GM19452 (cell line): ENCODE measurements at regions not wholly inside any gene's neighbourhood (a gene's known extent, or its start where the extent isn't known, plus 50 kb on each side); places are given as distances from the start of the nearest gene placed in this dataset.
A peak's percentile ranks its signal among the peaks of the same experiment; 100 is the strongest.

Experiments used
- ATAC-seq: cut with Tn5 transposase; IDR thresholded peaks from one replicate; pipeline ENCODE4 v1.9.1; 2021; ENCODE audit not compliant: unreplicated experiment

GRCh38 chr16:79873825-79874224 is 273.3 kb upstream of the MAF start:
- no peak for ATAC-seq

DNA sequence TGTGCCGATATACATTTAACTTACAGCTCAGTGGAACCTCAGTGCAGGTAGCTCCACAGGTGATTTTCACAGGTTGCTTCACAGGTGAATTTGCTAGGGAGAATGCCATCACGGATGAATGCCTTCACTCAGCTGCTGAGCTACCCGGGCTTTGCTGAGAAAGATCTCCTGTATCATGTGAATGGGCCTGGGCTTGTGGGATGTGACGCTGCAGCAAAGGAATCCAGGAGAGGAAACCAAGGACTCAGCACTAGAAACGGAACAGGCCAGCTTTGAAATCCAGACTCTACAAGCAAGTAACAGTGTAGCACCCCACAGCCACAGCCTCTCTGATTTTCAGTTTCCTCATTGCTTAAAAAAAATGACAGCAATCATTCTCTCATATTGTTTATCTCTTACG is 271.4 kb upstream of the MAF start:
- ATAC-seq, result no peak

DNA sequence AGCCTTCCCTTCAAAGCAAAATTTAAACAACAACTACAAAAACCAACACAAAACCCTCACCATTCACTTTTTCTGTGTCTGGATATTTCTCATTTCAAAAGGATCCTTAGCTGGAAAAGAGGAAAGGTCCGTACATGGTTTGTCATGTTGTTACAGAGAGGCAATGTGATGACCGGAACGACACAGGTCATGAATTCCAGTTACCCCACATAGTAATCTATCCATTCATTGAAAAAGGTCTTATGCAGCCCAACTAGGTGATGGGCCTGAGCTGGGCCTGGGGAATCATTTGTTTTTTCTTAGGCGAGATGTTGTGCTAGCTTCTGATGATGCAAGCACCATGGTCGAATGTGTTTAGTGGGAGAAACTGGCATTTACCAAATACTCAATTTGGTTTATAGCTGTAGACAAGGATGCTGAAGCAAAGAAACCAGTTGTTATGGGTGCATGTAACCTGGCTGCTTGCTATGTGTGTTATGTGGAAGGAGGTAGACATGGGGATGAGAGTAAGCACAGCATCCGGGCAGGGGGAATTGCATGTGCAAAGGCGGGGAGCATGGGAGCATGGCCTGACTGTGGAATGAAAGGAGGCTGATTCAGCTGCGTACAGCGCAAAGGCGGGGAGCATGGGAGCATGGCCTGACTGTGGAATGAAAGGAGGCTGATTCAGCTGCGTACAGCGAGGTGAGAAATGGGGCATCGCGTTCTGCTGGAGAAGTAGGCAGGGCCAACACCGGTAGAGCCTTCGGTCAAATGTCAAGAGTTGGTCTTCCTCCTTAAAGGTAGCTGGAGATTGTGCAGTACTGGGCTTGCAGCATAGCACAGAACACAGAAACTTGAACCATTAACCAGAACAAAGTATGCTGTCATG is 269.7 kb upstream of the MAF start:
- no peak for ATAC-seq

DNA sequence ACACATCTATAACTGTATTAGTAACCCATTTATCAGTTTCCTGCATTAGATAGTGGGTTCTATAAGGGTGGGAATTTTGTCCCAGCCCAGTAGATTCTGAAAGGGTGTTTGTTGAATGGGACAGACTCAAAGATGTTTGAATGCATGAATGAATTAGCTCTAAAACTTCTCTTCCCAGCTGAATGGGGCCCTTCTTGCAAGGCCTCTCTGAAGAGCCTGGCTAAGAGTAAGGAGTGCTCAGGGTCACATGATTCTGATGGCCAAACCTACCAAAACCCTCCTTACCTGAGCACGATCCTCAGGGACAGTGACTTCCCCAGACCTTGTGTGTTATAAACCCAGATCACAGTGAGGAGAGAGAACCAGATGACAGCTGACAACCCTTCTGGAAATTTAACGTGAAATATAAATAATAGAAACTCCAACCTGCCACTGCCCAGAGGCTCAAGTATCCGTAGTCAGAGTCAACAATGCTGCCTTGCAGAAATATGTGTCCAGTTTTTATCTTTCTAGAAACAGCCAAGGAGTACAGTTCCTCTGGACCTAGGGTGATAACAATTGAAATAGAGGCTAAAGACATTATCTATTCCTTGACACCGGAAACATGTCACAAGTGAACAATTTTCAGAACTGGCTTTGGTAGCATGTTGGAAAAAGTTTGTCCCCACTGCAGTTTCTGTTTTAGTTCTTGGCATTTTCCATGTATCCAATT is 268.9 kb upstream of the MAF start:
- no peak for ATAC-seq

- ATAC-seq, result no peak
Observed at GRCh38 chr16:79868841-79869240, 268.3 kb upstream of the MAF start.

GRCh38 chr16:79867425-79867997 is 267.0 kb upstream of the MAF start:
- ATAC-seq, result no peak

- no peak for ATAC-seq
Observed at GRCh38 chr16:79865918-79866317, 265.4 kb upstream of the MAF start.

GRCh38 chr16:79864781-79865391 is 264.3 kb upstream of the MAF start:
- no peak for ATAC-seq

- ATAC-seq, result no peak
Observed at GRCh38 chr16:79864032-79864780, 263.7 kb upstream of the MAF start.

- no peak for ATAC-seq
Observed at GRCh38 chr16:79863128-79864031, 262.8 kb upstream of the MAF start.

GRCh38 chr16:79862601-79863000 is 262.1 kb upstream of the MAF start:
- ATAC-seq, result no peak

DNA sequence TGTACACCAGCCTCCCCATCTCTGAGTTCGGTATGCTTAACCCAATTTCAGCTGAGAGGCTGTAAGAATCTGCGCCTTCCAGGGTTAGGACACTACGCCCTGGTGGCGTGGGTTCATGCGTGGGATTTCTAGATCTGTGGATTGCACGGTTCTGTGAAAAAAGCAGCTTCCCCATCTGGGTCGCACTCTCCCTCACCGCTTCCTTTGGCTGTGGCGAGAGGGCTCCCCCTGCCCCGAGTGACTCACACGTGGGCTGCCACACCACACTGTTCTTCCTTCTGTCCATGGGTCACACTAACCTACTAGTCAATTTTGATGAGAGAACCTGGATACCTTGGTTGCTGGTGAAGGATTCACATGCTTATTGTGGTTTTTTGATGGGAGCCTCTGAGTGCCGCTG is 256.0 kb upstream of the MAF start:
- no peak for ATAC-seq

DNA sequence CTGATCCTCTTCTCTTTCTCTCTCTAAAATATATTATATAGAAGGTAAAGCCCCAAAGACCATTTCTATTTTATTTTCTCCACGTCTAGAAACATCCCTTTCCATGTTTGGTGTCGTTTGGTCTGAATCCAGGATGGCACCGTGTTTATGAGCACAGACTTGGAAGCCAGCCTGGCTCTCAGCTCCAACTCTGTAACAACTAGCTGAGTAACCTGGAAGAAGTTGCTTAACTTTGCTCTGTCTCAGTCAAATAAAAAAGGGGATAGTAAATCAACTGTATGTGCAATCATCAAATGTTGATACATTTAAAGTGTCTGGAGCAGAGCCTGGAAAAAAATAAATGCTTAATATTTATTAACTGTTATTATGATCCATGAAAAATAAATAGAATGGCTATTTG is 249.8 kb upstream of the MAF start:
- no peak for ATAC-seq

DNA sequence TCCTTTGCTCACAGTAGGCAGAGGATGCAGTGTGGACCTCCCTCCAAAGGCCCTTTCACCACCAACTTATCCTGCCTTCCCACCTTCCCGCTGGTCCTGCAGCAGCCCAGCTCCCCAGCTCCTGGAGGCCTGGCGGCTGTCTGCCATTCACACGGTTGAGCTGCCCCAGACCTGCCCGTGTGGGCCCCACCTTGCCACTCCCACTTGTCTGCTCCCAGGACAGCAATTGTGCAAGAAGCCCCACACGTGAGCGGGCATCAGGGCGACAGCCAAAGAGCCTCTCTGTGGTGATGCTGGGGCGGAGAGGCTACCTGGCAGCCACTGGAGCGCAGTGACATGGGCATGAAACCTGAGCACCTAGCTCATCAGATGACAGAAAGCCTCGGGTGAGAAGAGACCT is 248.6 kb upstream of the MAF start:
- ATAC-seq, result no peak

DNA sequence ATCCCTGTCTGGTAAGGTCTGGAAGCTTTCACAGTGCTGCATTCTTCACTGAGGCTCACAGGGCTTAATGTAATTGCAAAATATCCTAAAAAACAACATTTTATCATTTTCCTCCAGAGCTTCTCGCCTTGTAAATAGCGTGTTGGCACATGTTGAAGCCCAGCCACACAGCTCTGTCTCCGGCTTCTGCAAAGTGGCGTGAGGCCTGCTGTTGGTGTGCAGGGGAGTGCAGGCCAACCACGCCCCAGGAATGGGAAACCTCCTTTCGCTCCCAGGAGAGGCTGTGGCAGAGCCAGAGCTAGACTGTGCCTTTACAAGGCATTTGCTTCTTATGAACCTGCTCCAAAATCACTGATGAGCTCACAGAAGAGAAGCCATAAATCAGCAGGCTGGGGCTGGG is 248.2 kb upstream of the MAF start:
- ATAC-seq, result no peak

DNA sequence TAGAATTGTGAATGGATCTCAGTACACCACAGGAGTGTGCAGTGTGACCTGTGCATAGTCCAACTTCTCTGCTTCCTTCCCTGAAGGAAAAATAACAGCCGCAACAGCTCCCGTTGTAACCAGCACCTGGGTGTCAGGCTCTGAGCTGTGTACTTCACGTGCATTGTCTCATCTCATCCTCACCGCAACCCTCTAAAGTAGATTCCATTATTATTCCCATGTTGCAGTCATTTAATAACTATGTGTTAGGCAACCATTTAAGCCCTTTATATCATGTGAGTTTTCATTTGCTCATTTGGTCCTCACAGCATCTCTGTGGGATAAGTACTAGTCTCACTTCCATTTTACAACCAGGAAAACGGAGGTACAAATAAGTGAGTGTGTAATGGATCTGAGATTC is 247.0 kb upstream of the MAF start:
- no peak for ATAC-seq

DNA sequence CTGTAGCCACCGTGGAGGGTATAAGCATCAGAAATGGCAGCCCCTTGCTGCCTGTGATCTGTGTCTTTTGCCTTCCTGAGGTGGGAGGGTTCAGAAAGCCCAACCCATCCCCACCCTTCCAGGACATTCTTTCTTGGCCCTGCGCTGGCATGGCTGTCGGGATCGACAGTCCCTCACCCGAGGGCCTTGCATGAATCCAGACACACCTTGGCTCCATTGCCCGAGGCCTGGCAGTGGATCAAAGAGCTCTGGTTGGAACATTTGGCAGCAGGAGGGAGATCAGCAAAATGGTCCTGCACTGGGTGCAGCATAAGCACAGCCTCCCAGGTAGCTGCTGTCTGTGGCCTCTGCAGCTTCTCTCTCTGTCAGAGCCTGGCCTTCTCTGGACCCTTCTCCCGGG is 246.6 kb upstream of the MAF start:
- no peak for ATAC-seq

GRCh38 chr16:79845734-79846135 is 245.2 kb upstream of the MAF start:
- no peak for ATAC-seq

DNA sequence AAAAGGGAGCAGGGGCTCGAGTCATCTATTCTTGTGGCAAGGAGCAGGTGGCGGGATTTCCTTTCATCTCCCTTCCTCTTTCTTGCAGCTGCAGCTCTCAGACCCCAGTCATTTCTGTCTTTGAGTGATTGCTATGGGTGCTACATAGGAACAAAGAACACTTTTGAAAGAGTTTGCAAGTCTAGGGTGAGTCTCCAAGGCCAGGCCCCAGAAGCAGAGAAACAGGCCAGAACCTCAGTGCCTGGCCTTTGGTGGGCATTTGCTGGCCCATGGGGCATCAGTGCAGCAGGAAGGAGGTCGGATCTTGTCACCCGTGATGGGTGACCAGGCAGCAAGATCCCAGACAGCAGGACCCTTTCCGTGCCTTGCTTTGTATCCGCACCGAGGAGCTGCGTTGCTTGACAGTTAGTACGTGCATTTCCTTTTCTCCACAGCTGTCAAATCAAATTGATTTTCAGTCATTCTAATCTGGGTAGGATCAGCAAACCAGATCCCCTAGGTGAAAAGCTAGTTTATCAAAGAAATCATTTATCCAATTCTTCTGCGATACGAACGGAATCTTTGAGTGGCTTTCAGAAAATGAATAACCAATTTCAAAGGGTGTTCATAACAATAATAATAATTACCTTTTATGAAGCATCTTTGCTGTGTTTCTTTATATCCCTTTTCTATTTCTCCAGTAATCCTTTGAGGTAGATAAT is 244.6 kb upstream of the MAF start:
- peak; percentile 84 for ATAC-seq
